Vagina (tissue), 2 donors: ENCODE measurements at regions not wholly inside any gene's neighbourhood (a gene's known extent, or its start where the extent isn't known, plus 50 kb on each side); places are given as distances from the start of the nearest gene placed in this dataset.

Experiments
- CTCF ChIP-seq, 3 experiments: fragments of 450-650 bp in 2 of 3; fragments of 200-600 bp in 1 of 3; sonication (generic) in 1 of 3; IDR thresholded peaks; one replicate each; pipeline ENCODE4 v1.5.1; 2017 to 2019; ENCODE audit warnings: antibody characterized with exemption in 3 of 3, mild to moderate bottlenecking in 2 of 3, moderate library complexity in 2 of 3
- POLR2A ChIP-seq, 2 donors: fragments of 450-650 bp; IDR thresholded peaks; one replicate each; pipeline ENCODE4 v1.6.1; 2017; ENCODE audit warnings: antibody characterized with exemption in 2 of 2, mild to moderate bottlenecking in 2 of 2, moderate library complexity in 2 of 2
- POLR2AphosphoS5 ChIP-seq, 2 donors: sonication (generic); formaldehyde crosslinking; IDR thresholded peaks; one replicate each; pipeline ENCODE4 v1.9.0; 2017; ENCODE audit warnings: antibody characterized with exemption in 2 of 2, mild to moderate bottlenecking in 2 of 2, low read depth in 1 of 2; ENCODE audit not compliant: insufficient read depth in 1 of 2

GRCh38 chr7:69517985-69518704, 80.1 kb upstream of the AUTS2 start:
- TF ChIP-seq CTCF (IDR thresholded peaks at IDR 0.05) (no peak), POLR2AphosphoS5 (IDR thresholded peaks at IDR 0.05; ENCODE audit: insufficient read depth in 1 of 2, low read depth in 1 of 2) (no peak), POLR2A (IDR thresholded peaks at IDR 0.05) (no peak)
